Epithelial cell of proximal tubule (primary cell): ENCODE measurements at regions not wholly inside any gene's neighbourhood (a gene's known extent, or its start where the extent isn't known, plus 50 kb on each side); places are given as distances from the start of the nearest gene placed in this dataset.

Experiments
- DNase-seq: peaks from one replicate; pipeline ENCODE4 v3.0.0-alpha.2; 2011; ENCODE audit warnings: low read depth
- H3K4me3 ChIP-seq: 2 replicates; pipeline ENCODE4 v1.5.1; 2011; ENCODE audit warnings: low read depth, mild to moderate bottlenecking, low read length
- CTCF ChIP-seq: conservative IDR thresholded peaks from 2 replicates; pipeline ENCODE4 v1.5.1; 2012; ENCODE audit warnings: low read depth, mild to moderate bottlenecking, low read length

- peak; percentile 19 for DNase-seq
- TF ChIP-seq CTCF, result no peak
- no peak overlapping the region for H3K4me3 ChIP-seq
These were observed 62.7 kb upstream of the KLF13 start for GRCh38 chr15:31263751-31264558.

- DNase-seq, result no peak
- no peak for TF ChIP-seq CTCF
- H3K4me3 ChIP-seq, result no peak overlapping the region
These were observed 62.0 kb upstream of the KLF13 start for GRCh38 chr15:31264559-31265089.

GRCh38 chr15:31265090-31265870 is 61.4 kb upstream of the KLF13 start:
- no peak for DNase-seq
- TF ChIP-seq CTCF, result no peak
- no peak overlapping the region for H3K4me3 ChIP-seq

- DNase-seq, result no peak
These were observed 60.5 kb upstream of the KLF13 start for GRCh38 chr15:31265871-31266711.

GRCh38 chr15:31266712-31267111 is 59.9 kb upstream of the KLF13 start:
- DNase-seq, result no peak
- no peak overlapping the region for H3K4me3 ChIP-seq
- TF ChIP-seq CTCF, result no peak

More at GRCh38 chr15:31265871-31266711, 60.5 kb upstream of the KLF13 start:
- no peak overlapping the region for H3K4me3 ChIP-seq
- TF ChIP-seq CTCF, result no peak

GRCh38 chr15:31267161-31268107 is 59.2 kb upstream of the KLF13 start:
- no peak for TF ChIP-seq CTCF
- DNase-seq, result no peak
- H3K4me3 ChIP-seq, result no peak overlapping the region
